Trophoblast cell (in vitro differentiated cells and primary cell): ENCODE measurements at regions not wholly inside any gene's neighbourhood (a gene's known extent, or its start where the extent isn't known, plus 50 kb on each side); places are given as distances from the start of the nearest gene placed in this dataset.

Experiments used
- DNase-seq, 2 donors: peaks; one replicate each; pipeline ENCODE4 v3.0.0-alpha.2; 2016
- H2AFZ ChIP-seq: 2 replicates; pipeline ENCODE4 v1.6.1; 2013; ENCODE audit warnings: low read length, moderate library complexity, mild to moderate bottlenecking; ENCODE audit not compliant: insufficient read depth, poor library complexity
- H2AK5ac ChIP-seq: 2 replicates; pipeline ENCODE4 v1.6.1; 2013; ENCODE audit warnings: mild to moderate bottlenecking, low read length
- H2BK120ac ChIP-seq: 2 replicates; pipeline ENCODE4 v1.6.1; 2013; ENCODE audit warnings: low read length, mild to moderate bottlenecking, moderate library complexity; ENCODE audit not compliant: insufficient read depth, poor library complexity
- H2BK12ac ChIP-seq: 2 replicates; pipeline ENCODE4 v1.6.1; 2013; ENCODE audit warnings: mild to moderate bottlenecking, low read length, moderate library complexity
- H2BK5ac ChIP-seq: 2 replicates; pipeline ENCODE4 v1.6.1; 2013; ENCODE audit warnings: low read length, low read depth, moderate library complexity, mild to moderate bottlenecking; ENCODE audit not compliant: poor library complexity
- H3K14ac ChIP-seq: 2 replicates; pipeline ENCODE4 v1.6.1; 2013; ENCODE audit warnings: mild to moderate bottlenecking, low read length
- H3K18ac ChIP-seq: 2 replicates; pipeline ENCODE4 v1.6.1; 2013; ENCODE audit warnings: mild to moderate bottlenecking, low read length
- H3K23ac ChIP-seq: 2 replicates; pipeline ENCODE4 v1.6.1; 2013; ENCODE audit warnings: low read length
- H3K27ac ChIP-seq: 2 replicates; pipeline ENCODE4 v1.5.1; 2013; ENCODE audit warnings: low read depth, mild to moderate bottlenecking, inconsistent platforms, low read length, moderate library complexity
- H3K27me3 ChIP-seq: 2 replicates; pipeline ENCODE4 v1.6.1; 2013; ENCODE audit warnings: inconsistent platforms, mild to moderate bottlenecking, low read length, moderate library complexity; ENCODE audit not compliant: insufficient read depth
- H3K36me3 ChIP-seq, 2 experiments: 1 replicate in 1 of 2; 2 replicates in 1 of 2; pipeline ENCODE4 v1.6.1; 2013; ENCODE audit warnings: low read length in 2 of 2, mild to moderate bottlenecking in 2 of 2, moderate library complexity in 1 of 2; ENCODE audit not compliant: insufficient read depth in 2 of 2, control insufficient read depth in 1 of 2
- H3K4ac ChIP-seq: 2 replicates; pipeline ENCODE4 v1.6.1; 2013; ENCODE audit warnings: low read depth, mild to moderate bottlenecking, low read length, moderate library complexity
- H3K4me1 ChIP-seq, 2 experiments: 1 replicate in 1 of 2; 2 replicates in 1 of 2; pipeline ENCODE4 v1.6.1; 2013; ENCODE audit warnings: low read length in 2 of 2, mild to moderate bottlenecking in 2 of 2, moderate library complexity in 1 of 2; ENCODE audit not compliant: insufficient read depth in 2 of 2, control insufficient read depth in 1 of 2
- H3K4me2 ChIP-seq: 2 replicates; pipeline ENCODE4 v1.6.1; 2013; ENCODE audit warnings: inconsistent platforms, mild to moderate bottlenecking, low read length, moderate library complexity
- H3K4me3 ChIP-seq: 2 replicates; pipeline ENCODE4 v1.5.1; 2013; ENCODE audit warnings: mild to moderate bottlenecking, low read depth, low read length, inconsistent platforms
- H3K79me1 ChIP-seq: one replicate; pipeline ENCODE4 v1.6.1; 2013; ENCODE audit warnings: low read length
- H3K79me2 ChIP-seq: 2 replicates; pipeline ENCODE4 v1.6.1; 2013; ENCODE audit warnings: low read length, mild to moderate bottlenecking; ENCODE audit not compliant: control insufficient read depth, insufficient read depth, poor library complexity
- H3K9ac ChIP-seq: 2 replicates; pipeline ENCODE4 v1.6.1; 2013; ENCODE audit warnings: mild to moderate bottlenecking, low read length
- H3K9me3 ChIP-seq: 2 replicates; pipeline ENCODE4 v1.6.1; 2013; ENCODE audit warnings: low read depth, mild to moderate bottlenecking, control low read depth, inconsistent platforms, low read length; ENCODE audit not compliant: insufficient read depth
- H4K12ac ChIP-seq: 2 replicates; pipeline ENCODE4 v1.6.1; 2013; ENCODE audit warnings: low read depth, mild to moderate bottlenecking, low read length, moderate library complexity
- H4K8ac ChIP-seq: 2 replicates; pipeline ENCODE4 v1.6.1; 2013; ENCODE audit warnings: low read depth, mild to moderate bottlenecking, low read length, moderate library complexity
- H4K91ac ChIP-seq: one replicate; pipeline ENCODE4 v1.6.1; 2013; ENCODE audit warnings: low read depth, mild to moderate bottlenecking, low read length, moderate library complexity
- WGBS: extraction: QIAGEN DNeasy Blood & Tissue Kit; methylation state at CpG from one replicate; pipeline ENCODE4 v1.1.7; 2013; ENCODE audit warnings: missing lambda C conversion rate; ENCODE audit not compliant: insufficient read length, insufficient coverage; ENCODE audit errors: extremely low coverage; 5-methylcytosine and 5-hydroxymethylcytosine counted together

DNA sequence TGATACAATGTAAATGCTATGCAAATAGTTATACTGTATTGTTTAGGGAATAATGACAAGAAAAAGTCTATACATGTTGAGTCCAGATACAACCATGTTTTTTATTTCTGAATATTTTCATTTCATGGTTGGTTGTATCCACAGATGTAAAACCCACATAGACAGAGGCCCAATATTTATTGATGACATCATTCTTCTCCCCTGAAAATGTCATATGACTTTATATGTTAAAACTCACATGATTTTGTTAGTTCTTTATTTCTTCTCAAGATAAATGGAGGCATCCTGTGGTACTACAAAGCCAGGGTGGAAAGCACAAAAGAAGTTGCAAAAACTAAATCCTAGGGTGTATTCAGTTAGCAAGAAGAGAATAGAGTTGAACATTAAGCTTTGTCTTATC lies 149.3 kb upstream of the GLRA2 start:
- H4K91ac ChIP-seq: no peak overlapping the region
- no peak overlapping the region for H3K27ac ChIP-seq
- no peak overlapping the region for H3K14ac ChIP-seq
- no peaks in the 10 kb centered on the region for H3K27me3 ChIP-seq
- no peaks in the 10 kb centered on the region for H3K36me3 ChIP-seq
- no peak overlapping the region for H3K4ac ChIP-seq
- H3K4me3 ChIP-seq: no peak overlapping the region
- H3K9ac ChIP-seq: no peak overlapping the region
- no peak overlapping the region for H4K12ac ChIP-seq
- no peak overlapping the region for H2BK120ac ChIP-seq
- DNase-seq: no peak
- no peaks in the 10 kb centered on the region for H3K79me2 ChIP-seq
- H3K18ac ChIP-seq: no peak overlapping the region
- H2AK5ac ChIP-seq: no peak overlapping the region
- no peak overlapping the region for H2BK12ac ChIP-seq
- no peak overlapping the region for H2BK5ac ChIP-seq
- H3K4me2 ChIP-seq: no peak overlapping the region
- no peaks in the 10 kb centered on the region for H3K79me1 ChIP-seq
- H4K8ac ChIP-seq: no peak overlapping the region
- H2AFZ ChIP-seq: no peak overlapping the region
- no peaks in the 10 kb centered on the region for H3K4me1 ChIP-seq
- no peaks in the 10 kb centered on the region for H3K9me3 ChIP-seq
- H3K23ac ChIP-seq: no peak overlapping the region

DNA sequence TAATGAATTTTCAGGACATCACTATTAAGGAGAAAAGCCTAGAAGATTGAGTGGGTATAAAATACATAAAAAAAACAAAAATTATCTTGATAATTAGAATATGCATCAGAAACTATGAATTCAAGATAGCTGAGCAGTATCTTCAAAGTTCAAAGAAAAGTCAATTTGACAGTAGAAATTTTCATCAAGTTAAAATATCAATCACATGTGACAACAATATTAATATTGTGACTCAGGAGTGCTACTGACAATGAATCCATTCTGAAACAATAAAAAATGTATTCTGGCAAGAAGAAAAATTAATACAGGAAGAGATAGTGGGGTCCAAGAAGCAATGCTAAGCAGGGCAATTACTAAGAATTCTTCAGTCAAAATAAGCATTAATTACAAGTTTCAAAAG lies 151.9 kb upstream of the GLRA2 start:
- H3K4me1 ChIP-seq: no peaks in the 10 kb centered on the region
- no peak overlapping the region for H3K27ac ChIP-seq
- H3K79me1 ChIP-seq: no peaks in the 10 kb centered on the region
- no peak overlapping the region for H4K12ac ChIP-seq
- H2BK5ac ChIP-seq: no peak overlapping the region
- no peak overlapping the region for H3K4me3 ChIP-seq
- H3K23ac ChIP-seq: no peak overlapping the region
- H2AFZ ChIP-seq: no peak overlapping the region
- H2BK12ac ChIP-seq: no peak overlapping the region
- no peak overlapping the region for H4K91ac ChIP-seq
- no peaks in the 10 kb centered on the region for H3K79me2 ChIP-seq
- no peaks in the 10 kb centered on the region for H3K36me3 ChIP-seq
- no peak overlapping the region for H4K8ac ChIP-seq
- no peaks in the 10 kb centered on the region for H3K9me3 ChIP-seq
- H3K9ac ChIP-seq: no peak overlapping the region
- no peak for DNase-seq
- H2BK120ac ChIP-seq: no peak overlapping the region
- no peak overlapping the region for H3K18ac ChIP-seq
- H3K4me2 ChIP-seq: no peak overlapping the region
- no peaks in the 10 kb centered on the region for H3K27me3 ChIP-seq
- H3K14ac ChIP-seq: no peak overlapping the region
- no peak overlapping the region for H3K4ac ChIP-seq
- H2AK5ac ChIP-seq: no peak overlapping the region

DNA sequence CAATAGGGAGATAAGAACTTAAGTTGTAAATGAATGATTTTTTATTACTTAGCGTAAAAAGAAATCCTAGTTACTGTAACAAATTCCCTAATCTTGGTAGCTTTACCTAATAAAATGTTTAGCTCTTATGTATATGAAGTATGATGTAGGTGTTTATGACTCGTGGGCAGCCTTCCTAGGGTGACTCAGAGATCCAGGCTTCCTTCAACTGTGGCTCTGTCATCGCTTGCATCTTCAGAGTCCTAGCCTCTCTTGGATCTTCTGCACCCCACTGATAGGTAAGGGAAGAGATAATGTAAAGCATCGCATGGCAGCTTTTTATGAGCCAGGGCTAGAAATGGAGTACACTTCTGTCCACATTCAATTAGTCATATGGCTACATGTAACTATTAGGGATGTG lies 165.6 kb upstream of the GLRA2 start:
- H3K9me3 ChIP-seq: no peaks in the 10 kb centered on the region
- H2BK12ac ChIP-seq: no peak overlapping the region
- no peaks in the 10 kb centered on the region for H3K4me1 ChIP-seq
- H3K18ac ChIP-seq: no peak overlapping the region
- H2BK5ac ChIP-seq: no peak overlapping the region
- DNase-seq: no peak
- no peak overlapping the region for H3K23ac ChIP-seq
- no peak overlapping the region for H2AK5ac ChIP-seq
- no peak overlapping the region for H3K4ac ChIP-seq
- no CpG with 5 or more reads among the region's 4 CpGs for WGBS
- no peak overlapping the region for H3K27ac ChIP-seq
- no peak overlapping the region for H2AFZ ChIP-seq
- no peaks in the 10 kb centered on the region for H3K36me3 ChIP-seq
- H4K12ac ChIP-seq: no peak overlapping the region
- H3K79me1 ChIP-seq: no peaks in the 10 kb centered on the region
- H3K27me3 ChIP-seq: no peaks in the 10 kb centered on the region
- H4K91ac ChIP-seq: no peak overlapping the region
- H2BK120ac ChIP-seq: no peak overlapping the region
- no peak overlapping the region for H4K8ac ChIP-seq
- H3K9ac ChIP-seq: no peak overlapping the region
- H3K4me3 ChIP-seq: no peak overlapping the region
- no peak overlapping the region for H3K4me2 ChIP-seq
- H3K79me2 ChIP-seq: no peaks in the 10 kb centered on the region
- H3K14ac ChIP-seq: no peak overlapping the region

DNA sequence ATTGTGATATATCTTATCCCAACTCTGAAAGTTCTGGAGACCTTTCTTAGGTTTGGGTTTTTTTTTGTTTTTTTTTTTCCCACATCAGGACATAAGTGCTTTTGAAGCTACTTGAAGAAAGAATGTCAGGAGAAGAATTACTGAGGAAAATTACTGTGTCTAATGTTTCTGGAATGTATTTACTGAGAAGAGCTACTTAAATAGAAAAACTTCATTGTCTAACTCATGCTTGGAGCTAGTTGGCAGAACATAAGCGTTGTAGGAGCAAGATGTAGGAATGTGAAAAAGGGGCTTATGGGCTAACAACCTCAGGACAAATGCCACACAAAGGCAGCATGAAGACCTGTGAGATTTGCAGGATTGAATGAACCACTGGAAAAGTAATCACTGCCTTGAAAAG lies 166.6 kb upstream of the GLRA2 start:
- H4K91ac ChIP-seq: no peak overlapping the region
- no peaks in the 10 kb centered on the region for H3K9me3 ChIP-seq
- no peak overlapping the region for H2BK12ac ChIP-seq
- no peaks in the 10 kb centered on the region for H3K79me2 ChIP-seq
- H4K8ac ChIP-seq: no peak overlapping the region
- no peak overlapping the region for H2BK5ac ChIP-seq
- no peak overlapping the region for H3K27ac ChIP-seq
- no peaks in the 10 kb centered on the region for H3K36me3 ChIP-seq
- no peak overlapping the region for H3K14ac ChIP-seq
- no peak overlapping the region for H3K4me3 ChIP-seq
- H3K4me1 ChIP-seq: no peaks in the 10 kb centered on the region
- no CpG with 5 or more reads among the region's 1 CpG for WGBS
- H3K79me1 ChIP-seq: no peaks in the 10 kb centered on the region
- H3K27me3 ChIP-seq: no peaks in the 10 kb centered on the region
- H3K4me2 ChIP-seq: no peak overlapping the region
- H3K18ac ChIP-seq: no peak overlapping the region
- no peak overlapping the region for H2BK120ac ChIP-seq
- no peak overlapping the region for H3K23ac ChIP-seq
- H2AFZ ChIP-seq: no peak overlapping the region
- no peak for DNase-seq
- no peak overlapping the region for H3K9ac ChIP-seq
- no peak overlapping the region for H2AK5ac ChIP-seq
- no peak overlapping the region for H4K12ac ChIP-seq
- H3K4ac ChIP-seq: no peak overlapping the region

DNA sequence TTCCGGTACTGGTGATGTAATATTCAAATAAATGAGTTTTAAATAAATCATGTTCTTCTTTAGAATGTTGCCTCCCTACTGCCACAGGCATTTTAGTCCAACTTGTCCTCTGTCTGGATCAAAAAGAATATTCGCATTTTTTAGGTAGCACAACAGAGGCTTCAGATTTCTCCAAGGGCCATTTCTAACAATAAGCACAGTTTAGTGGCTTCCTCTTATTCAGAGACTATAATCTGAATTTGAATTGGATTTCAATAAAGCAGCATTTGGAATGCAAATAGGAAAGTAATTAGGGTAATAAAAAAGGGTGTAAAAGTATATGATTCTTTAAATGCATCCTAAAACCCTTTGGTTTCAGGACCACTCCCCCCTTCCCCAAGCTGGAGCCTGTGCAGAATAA lies 167.9 kb upstream of the GLRA2 start:
- WGBS: no CpG with 5 or more reads among the region's 2 CpGs
- no peak overlapping the region for H3K4me2 ChIP-seq
- H3K36me3 ChIP-seq: no peaks in the 10 kb centered on the region
- no peak overlapping the region for H3K4me3 ChIP-seq
- H3K18ac ChIP-seq: no peak overlapping the region
- no peak overlapping the region for H2AFZ ChIP-seq
- no peaks in the 10 kb centered on the region for H3K4me1 ChIP-seq
- no peak overlapping the region for H3K14ac ChIP-seq
- H4K12ac ChIP-seq: no peak overlapping the region
- no peak overlapping the region for H3K9ac ChIP-seq
- no peak for DNase-seq
- no peak overlapping the region for H4K91ac ChIP-seq
- H2AK5ac ChIP-seq: no peak overlapping the region
- no peaks in the 10 kb centered on the region for H3K79me2 ChIP-seq
- no peaks in the 10 kb centered on the region for H3K27me3 ChIP-seq
- H3K4ac ChIP-seq: no peak overlapping the region
- H2BK120ac ChIP-seq: no peak overlapping the region
- no peak overlapping the region for H2BK12ac ChIP-seq
- no peak overlapping the region for H3K27ac ChIP-seq
- H3K23ac ChIP-seq: no peak overlapping the region
- no peaks in the 10 kb centered on the region for H3K79me1 ChIP-seq
- H3K9me3 ChIP-seq: no peaks in the 10 kb centered on the region
- H2BK5ac ChIP-seq: no peak overlapping the region
- H4K8ac ChIP-seq: no peak overlapping the region
